ENCODE measurements at regions not wholly inside any gene's neighbourhood (a gene's known extent, or its start where the extent isn't known, plus 50 kb on each side); places are given as distances from the start of the nearest gene placed in this dataset.

- Histone ChIP-seq H3K9ac (ENCODE audit: insufficient read depth in 1 of 2, low read length in 2 of 2) (no peak overlapping the region), H3K9me3 (ENCODE audit: control insufficient read depth in 4 of 4, insufficient read depth in 3 of 4, low read length in 3 of 4) (no peaks in the 10 kb centered on the region), H3K4me1 (ENCODE audit: control insufficient read depth in 5 of 5, insufficient read depth in 5 of 5, low read length in 5 of 5) (no peaks in the 10 kb centered on the region), H3K27ac (ENCODE audit: low read depth in 1 of 2, low read length in 1 of 2) (no peak overlapping the region), H3K4me3 (no peak overlapping the region), H3K27me3 (ENCODE audit: control insufficient read depth in 3 of 3, insufficient read depth in 3 of 3, low read length in 2 of 3) (no peaks in the 10 kb centered on the region), H3K36me3 (ENCODE audit: control insufficient read depth in 4 of 4, insufficient read depth in 4 of 4, low read length in 4 of 4) (no peaks in the 10 kb centered on the region)
- no peak for TF ChIP-seq CTCF (IDR thresholded peaks at IDR 0.05; ENCODE audit: control extremely low read depth, extremely low read depth)
- DNase-seq: peak in 1 of 3 donors; percentile 37
- no peak for ATAC-seq (ENCODE audit: insufficient read depth, low FRiP score)
- WGBS, 2 donors: 38 to 43% methylated on average over 1 of the region's 1 CpG
Observed at GRCh38 chr6:93992976-93993375, 573.6 kb upstream of the EPHA7 start.

GRCh38 chr6:93989630-93990029 is 570.3 kb upstream of the EPHA7 start:
- 93 to 95% methylated on average over 2 of the region's 2 CpGs for WGBS, 2 donors
- no peak for DNase-seq
- no peaks in the 10 kb centered on the region for H3K27me3 ChIP-seq (ENCODE audit: control insufficient read depth in 3 of 3, insufficient read depth in 3 of 3, low read length in 2 of 3)
- ATAC-seq (ENCODE audit: insufficient read depth, low FRiP score): no peak
- no peak overlapping the region for H3K4me3 ChIP-seq
- H3K9ac ChIP-seq (ENCODE audit: insufficient read depth in 1 of 2, low read length in 2 of 2): no peak overlapping the region
- no peaks in the 10 kb centered on the region for H3K36me3 ChIP-seq (ENCODE audit: control insufficient read depth in 4 of 4, insufficient read depth in 4 of 4, low read length in 4 of 4)
- H3K4me1 ChIP-seq (ENCODE audit: control insufficient read depth in 5 of 5, insufficient read depth in 5 of 5, low read length in 5 of 5): no peaks in the 10 kb centered on the region
- TF ChIP-seq CTCF (IDR thresholded peaks at IDR 0.05; ENCODE audit: control extremely low read depth, extremely low read depth): no peak
- no peak overlapping the region for H3K27ac ChIP-seq (ENCODE audit: low read depth in 1 of 2, low read length in 1 of 2)
- no peaks in the 10 kb centered on the region for H3K9me3 ChIP-seq (ENCODE audit: control insufficient read depth in 4 of 4, insufficient read depth in 3 of 4, low read length in 3 of 4)

GRCh38 chr6:93985953-93986352 is 566.6 kb upstream of the EPHA7 start:
- no peaks in the 10 kb centered on the region for H3K4me1 ChIP-seq (ENCODE audit: control insufficient read depth in 5 of 5, insufficient read depth in 5 of 5, low read length in 5 of 5)
- no peaks in the 10 kb centered on the region for H3K36me3 ChIP-seq (ENCODE audit: control insufficient read depth in 4 of 4, insufficient read depth in 4 of 4, low read length in 4 of 4)
- 77 to 78% methylated on average over 2 of the region's 2 CpGs for WGBS, 2 donors
- ATAC-seq (ENCODE audit: insufficient read depth, low FRiP score): no peak
- H3K9me3 ChIP-seq (ENCODE audit: control insufficient read depth in 4 of 4, insufficient read depth in 3 of 4, low read length in 3 of 4): no peaks in the 10 kb centered on the region
- no peaks in the 10 kb centered on the region for H3K27me3 ChIP-seq (ENCODE audit: control insufficient read depth in 3 of 3, insufficient read depth in 3 of 3, low read length in 2 of 3)
- DNase-seq: no peak
- no peak overlapping the region for H3K9ac ChIP-seq (ENCODE audit: insufficient read depth in 1 of 2, low read length in 2 of 2)
- no peak overlapping the region for H3K27ac ChIP-seq (ENCODE audit: low read depth in 1 of 2, low read length in 1 of 2)
- TF ChIP-seq CTCF (IDR thresholded peaks at IDR 0.05; ENCODE audit: control extremely low read depth, extremely low read depth): no peak
- H3K4me3 ChIP-seq: no peak overlapping the region

- H3K36me3 ChIP-seq (ENCODE audit: control insufficient read depth in 4 of 4, insufficient read depth in 4 of 4, low read length in 4 of 4): no peaks in the 10 kb centered on the region
- WGBS, 2 donors: 64 to 67% methylated on average over 3 of the region's 3 CpGs
- no peak overlapping the region for H3K9ac ChIP-seq (ENCODE audit: insufficient read depth in 1 of 2, low read length in 2 of 2)
- DNase-seq (no peak), ATAC-seq (ENCODE audit: insufficient read depth, low FRiP score) (no peak)
- no peaks in the 10 kb centered on the region for H3K27me3 ChIP-seq (ENCODE audit: control insufficient read depth in 3 of 3, insufficient read depth in 3 of 3, low read length in 2 of 3)
- H3K4me1 ChIP-seq (ENCODE audit: control insufficient read depth in 5 of 5, insufficient read depth in 5 of 5, low read length in 5 of 5): peaks cover 0 to 3% (median 0%) of the 10 kb centered on the region in 5 donors
- H3K9me3 ChIP-seq (ENCODE audit: control insufficient read depth in 4 of 4, insufficient read depth in 3 of 4, low read length in 3 of 4): peaks cover 0 to 2% (median 0%) of the 10 kb centered on the region in 4 donors
- TF ChIP-seq CTCF (IDR thresholded peaks at IDR 0.05; ENCODE audit: control extremely low read depth, extremely low read depth): no peak
- H3K4me3 ChIP-seq: no peak overlapping the region
- no peak overlapping the region for H3K27ac ChIP-seq (ENCODE audit: low read depth in 1 of 2, low read length in 1 of 2)
Observed at GRCh38 chr6:93975159-93975558, 555.8 kb upstream of the EPHA7 start.
